ENCODE measurements at regions not wholly inside any gene's neighbourhood (a gene's known extent, or its start where the extent isn't known, plus 50 kb on each side); places are given as distances from the start of the nearest gene placed in this dataset.
"Not testable (repeated sequence)": the region's sequence is repeated elsewhere in the genome, so short reads cannot be mapped to it uniquely, and the experiment has no call there.

DNA sequence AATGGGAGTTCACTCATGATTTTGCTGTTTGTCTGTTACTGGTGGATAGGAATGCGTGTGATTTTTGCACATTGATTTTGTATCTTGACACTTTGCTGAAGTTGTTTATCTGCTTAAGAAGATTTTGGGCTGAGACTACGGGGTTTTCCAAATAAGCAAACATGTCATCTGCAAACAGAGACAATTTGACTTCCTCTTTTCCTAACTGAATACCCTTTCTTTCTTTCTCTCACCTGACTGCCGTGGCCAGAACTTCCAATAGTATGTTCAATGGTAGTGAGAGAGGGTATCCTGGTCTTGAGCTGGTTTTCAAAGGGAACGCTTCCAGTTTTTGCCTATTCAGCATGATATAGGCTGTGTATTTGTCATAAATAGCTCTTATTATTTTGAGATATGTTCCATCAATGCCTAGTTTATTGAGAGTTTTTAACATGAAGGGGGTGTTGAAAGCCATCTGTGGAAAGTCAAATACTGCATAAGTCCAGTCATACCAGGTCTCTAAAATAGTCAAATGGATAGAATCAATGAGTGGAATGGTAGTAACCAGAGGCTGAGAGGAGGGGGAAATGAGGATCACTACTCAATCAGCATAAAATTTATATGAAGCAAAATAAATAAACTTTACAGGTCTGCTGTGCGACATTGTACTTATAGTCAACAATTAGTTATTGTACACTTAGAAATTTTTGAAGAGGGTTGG is 610.4 kb upstream of the ADGRB3 start:
- intact Hi-C loops (cut with micrococcal nuclease; ENCODE audit: unreplicated experiment): no loop called here
- TF ChIP-seq EZH2 (IDR thresholded peaks at IDR 0.05; ENCODE audit: borderline replicate concordance, low read depth, low read length, poor library complexity, severe bottlenecking): no peak
- TF ChIP-seq, protein P1, sequence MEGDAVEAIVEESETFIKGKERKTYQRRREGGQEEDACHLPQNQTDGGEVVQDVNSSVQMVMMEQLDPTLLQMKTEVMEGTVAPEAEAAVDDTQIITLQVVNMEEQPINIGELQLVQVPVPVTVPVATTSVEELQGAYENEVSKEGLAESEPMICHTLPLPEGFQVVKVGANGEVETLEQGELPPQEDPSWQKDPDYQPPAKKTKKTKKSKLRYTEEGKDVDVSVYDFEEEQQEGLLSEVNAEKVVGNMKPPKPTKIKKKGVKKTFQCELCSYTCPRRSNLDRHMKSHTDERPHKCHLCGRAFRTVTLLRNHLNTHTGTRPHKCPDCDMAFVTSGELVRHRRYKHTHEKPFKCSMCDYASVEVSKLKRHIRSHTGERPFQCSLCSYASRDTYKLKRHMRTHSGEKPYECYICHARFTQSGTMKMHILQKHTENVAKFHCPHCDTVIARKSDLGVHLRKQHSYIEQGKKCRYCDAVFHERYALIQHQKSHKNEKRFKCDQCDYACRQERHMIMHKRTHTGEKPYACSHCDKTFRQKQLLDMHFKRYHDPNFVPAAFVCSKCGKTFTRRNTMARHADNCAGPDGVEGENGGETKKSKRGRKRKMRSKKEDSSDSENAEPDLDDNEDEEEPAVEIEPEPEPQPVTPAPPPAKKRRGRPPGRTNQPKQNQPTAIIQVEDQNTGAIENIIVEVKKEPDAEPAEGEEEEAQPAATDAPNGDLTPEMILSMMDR (conservative IDR thresholded peaks at IDR 0.05; ENCODE audit: low read depth, low read length): no peak
- Histone ChIP-seq H3K9me3 (ENCODE audit: low read depth, low read length, poor library complexity, severe bottlenecking) (no peaks in the 10 kb centered on the region), H3K4me3 (ENCODE audit: low read depth, low read length, poor library complexity, severe bottlenecking) (no peak overlapping the region), H3K27me3 (replicated peaks; ENCODE audit: insufficient read depth, low read depth, low read length, poor library complexity) (no peaks in the 10 kb centered on the region), H3K27ac (ENCODE audit: low read depth, low read length, poor library complexity, severe bottlenecking) (no peak overlapping the region), H3K36me3 (ENCODE audit: insufficient read depth, low read length, poor library complexity, severe bottlenecking) (no peaks in the 10 kb centered on the region), H3K4me1 (ENCODE audit: insufficient read depth, low read length, poor library complexity, severe bottlenecking) (no peaks in the 10 kb centered on the region)
- no TSS peak for BruUV-seq (replicated peaks)
- ChIA-PET CTCF (no interaction called here), POLR2A (ENCODE audit: low non-redundant PET) (no interaction called here)
- DNase-seq (ENCODE audit: low spot score): no peak

DNA sequence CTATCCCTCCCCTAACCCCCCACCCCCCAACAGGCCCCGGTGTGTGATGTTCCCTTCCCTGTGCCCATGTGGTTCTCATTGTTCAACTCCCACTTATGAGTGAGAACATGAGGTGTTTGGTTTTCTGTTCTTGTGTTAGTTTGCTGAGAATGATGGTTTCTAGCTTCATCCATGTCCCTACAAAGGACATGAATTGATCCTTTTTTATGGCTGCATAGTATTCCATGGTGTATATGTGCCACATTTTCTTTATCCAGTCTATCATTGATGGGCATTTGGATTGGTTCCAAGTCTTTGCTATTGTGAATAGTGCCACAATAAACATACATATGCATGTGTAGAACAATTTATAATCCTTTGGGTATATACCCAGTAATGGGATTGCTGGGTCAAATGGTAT is 612.1 kb upstream of the ADGRB3 start:
- H3K36me3 ChIP-seq (ENCODE audit: insufficient read depth, low read length, poor library complexity, severe bottlenecking); H3K27ac ChIP-seq (ENCODE audit: low read depth, low read length, poor library complexity, severe bottlenecking); CTCF ChIA-PET; DNase-seq (ENCODE audit: low spot score); H3K4me3 ChIP-seq (ENCODE audit: low read depth, low read length, poor library complexity, severe bottlenecking); H3K27me3 ChIP-seq (replicated peaks; ENCODE audit: insufficient read depth, low read depth, low read length, poor library complexity); H3K4me1 ChIP-seq (ENCODE audit: insufficient read depth, low read length, poor library complexity, severe bottlenecking); BruUV-seq (replicated peaks); intact Hi-C loops (cut with micrococcal nuclease; ENCODE audit: unreplicated experiment); H3K9me3 ChIP-seq (ENCODE audit: low read depth, low read length, poor library complexity, severe bottlenecking); POLR2A ChIA-PET (ENCODE audit: low non-redundant PET): not testable (repeated sequence)

DNA sequence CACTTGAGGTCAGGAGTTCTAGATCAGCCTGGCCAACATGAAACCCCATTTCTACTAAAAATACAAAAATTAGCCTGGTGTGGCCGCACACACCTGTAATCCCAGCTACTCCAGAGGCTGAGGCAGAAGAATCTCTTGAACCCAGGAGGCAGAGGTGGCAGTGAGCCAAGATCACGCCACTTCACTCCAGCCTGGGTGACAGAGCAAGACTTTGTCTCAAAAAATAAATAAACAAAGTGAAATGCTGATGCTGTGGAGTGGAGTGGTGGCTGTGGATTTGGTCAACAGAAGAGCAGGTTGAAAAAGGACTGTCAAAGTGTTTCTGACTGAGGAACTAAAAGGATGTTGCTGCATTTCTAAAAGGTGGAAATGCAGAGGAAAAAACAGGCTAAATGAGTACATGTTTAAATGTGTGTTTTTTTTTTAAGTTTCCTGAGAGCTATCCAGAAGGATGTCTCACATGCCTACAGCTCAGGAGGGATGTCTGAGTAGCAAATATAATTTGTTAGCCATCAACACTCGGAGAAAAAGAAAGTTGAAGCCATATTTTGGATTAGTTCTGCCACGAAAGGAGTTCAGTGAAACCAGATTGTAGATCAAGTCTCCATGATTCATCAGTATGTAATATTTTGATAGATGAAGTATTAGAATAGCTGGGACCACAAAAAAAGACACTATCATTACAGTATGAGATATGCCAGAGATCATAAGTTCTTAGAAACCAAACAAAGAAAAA is 621.1 kb upstream of the ADGRB3 start:
- TF ChIP-seq, protein P1 (conservative IDR thresholded peaks at IDR 0.05; ENCODE audit: low read depth, low read length): no peak
- TF ChIP-seq EZH2 (IDR thresholded peaks at IDR 0.05; ENCODE audit: borderline replicate concordance, low read depth, low read length, poor library complexity, severe bottlenecking): no peak
- intact Hi-C loops (cut with micrococcal nuclease; ENCODE audit: unreplicated experiment): no loop called here
- H3K27ac ChIP-seq (ENCODE audit: low read depth, low read length, poor library complexity, severe bottlenecking): no peak overlapping the region
- H3K36me3 ChIP-seq (ENCODE audit: insufficient read depth, low read length, poor library complexity, severe bottlenecking): no peaks in the 10 kb centered on the region
- H3K4me1 ChIP-seq (ENCODE audit: insufficient read depth, low read length, poor library complexity, severe bottlenecking): no peaks in the 10 kb centered on the region
- H3K4me3 ChIP-seq (ENCODE audit: low read depth, low read length, poor library complexity, severe bottlenecking): no peak overlapping the region
- POLR2A ChIA-PET (ENCODE audit: low non-redundant PET): no interaction called here
- DNase-seq (ENCODE audit: low spot score): no peak
- CTCF ChIA-PET: no interaction called here
- BruUV-seq (replicated peaks): no TSS peak
- H3K27me3 ChIP-seq (replicated peaks; ENCODE audit: insufficient read depth, low read depth, low read length, poor library complexity): no peaks in the 10 kb centered on the region
- H3K9me3 ChIP-seq (ENCODE audit: low read depth, low read length, poor library complexity, severe bottlenecking): no peaks in the 10 kb centered on the region

DNA sequence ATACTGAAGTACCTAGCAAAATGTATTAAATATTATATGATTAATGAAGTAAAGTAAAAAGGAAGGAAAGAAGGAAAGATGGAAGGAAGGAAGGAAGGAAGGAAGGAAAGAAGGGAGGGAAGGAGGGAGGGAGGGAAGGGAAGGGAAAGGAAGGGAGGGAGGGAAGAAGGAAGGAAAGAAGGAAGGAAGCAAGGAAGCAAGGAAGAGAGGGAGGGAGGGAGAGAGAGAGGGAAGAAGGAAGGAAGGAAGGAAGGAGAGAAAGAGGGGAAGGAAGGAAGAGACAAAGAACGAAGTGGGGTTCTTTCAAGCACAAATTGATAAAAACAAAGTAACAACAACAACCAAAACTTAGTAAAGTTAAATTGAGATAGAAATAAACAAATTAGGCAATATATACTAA is 622.3 kb upstream of the ADGRB3 start:
- DNase-seq (ENCODE audit: low spot score): no peak
- BruUV-seq (replicated peaks): no TSS peak
- no peaks in the 10 kb centered on the region for H3K4me1 ChIP-seq (ENCODE audit: insufficient read depth, low read length, poor library complexity, severe bottlenecking)
- H3K27me3 ChIP-seq (replicated peaks; ENCODE audit: insufficient read depth, low read depth, low read length, poor library complexity): no peaks in the 10 kb centered on the region
- ChIA-PET POLR2A (ENCODE audit: low non-redundant PET) (no interaction called here), CTCF (no interaction called here)
- intact Hi-C loops (cut with micrococcal nuclease; ENCODE audit: unreplicated experiment): no loop called here
- H3K27ac ChIP-seq (ENCODE audit: low read depth, low read length, poor library complexity, severe bottlenecking): no peak overlapping the region
- H3K4me3 ChIP-seq (ENCODE audit: low read depth, low read length, poor library complexity, severe bottlenecking): no peak overlapping the region
- TF ChIP-seq, protein P1 (conservative IDR thresholded peaks at IDR 0.05; ENCODE audit: low read depth, low read length): no peak
- no peak for TF ChIP-seq EZH2 (IDR thresholded peaks at IDR 0.05; ENCODE audit: borderline replicate concordance, low read depth, low read length, poor library complexity, severe bottlenecking)
- H3K36me3 ChIP-seq (ENCODE audit: insufficient read depth, low read length, poor library complexity, severe bottlenecking): no peaks in the 10 kb centered on the region
- no peaks in the 10 kb centered on the region for H3K9me3 ChIP-seq (ENCODE audit: low read depth, low read length, poor library complexity, severe bottlenecking)

All from A673 (cell line).